ENCODE measurements at regions not wholly inside any gene's neighbourhood (a gene's known extent, or its start where the extent isn't known, plus 50 kb on each side); places are given as distances from the start of the nearest gene placed in this dataset.

GRCh38 chr3:19016851-19017250 lies 131.5 kb upstream of the KCNH8 start:
- TF ChIP-seq CTCF (conservative IDR thresholded peaks at IDR 0.05; ENCODE audit: low read depth, low read length) (no peak), EZH2 (IDR thresholded peaks at IDR 0.05; ENCODE audit: borderline replicate concordance, low read depth, low read length, poor library complexity, severe bottlenecking) (no peak)
